ENCODE measurements at regions not wholly inside any gene's neighbourhood (a gene's known extent, or its start where the extent isn't known, plus 50 kb on each side); places are given as distances from the start of the nearest gene placed in this dataset.

GRCh38 chr2:49830846-49831245 is 676.5 kb upstream of the FSHR start:
- H2AFZ ChIP-seq (ENCODE audit: low read length) = no peak overlapping the region
- H4K20me1 ChIP-seq (ENCODE audit: insufficient read depth, low read length) = no peaks in the 10 kb centered on the region
- no peaks in the 10 kb centered on the region for H3K27me3 ChIP-seq (ENCODE audit: insufficient read depth, low read length)
- H3K27ac ChIP-seq (ENCODE audit: low read depth, low read length, poor library complexity, severe bottlenecking) = no peak overlapping the region
- H3F3A ChIP-seq (ENCODE audit: insufficient read depth, low read length) = no peaks in the 10 kb centered on the region
- H3K9me3 ChIP-seq (ENCODE audit: low read length) = no peaks in the 10 kb centered on the region
- no peaks in the 10 kb centered on the region for H3K79me2 ChIP-seq (ENCODE audit: insufficient read depth, low read length)
- H3K9me2 ChIP-seq (ENCODE audit: low read depth, low read length) = no peaks in the 10 kb centered on the region
- no peak overlapping the region for H3K4me3 ChIP-seq (ENCODE audit: low read depth, low read length, poor library complexity, severe bottlenecking)
- H3K4me1 ChIP-seq (ENCODE audit: insufficient read depth, low read length, severe bottlenecking) = no peaks in the 10 kb centered on the region
- no peak for TF ChIP-seq CTCF (IDR thresholded peaks at IDR 0.05; ENCODE audit: low read length)
- TF ChIP-seq EZH2 (IDR thresholded peaks at IDR 0.05; ENCODE audit: borderline replicate concordance, low read length) = no peak
- H3K4me2 ChIP-seq (ENCODE audit: low read length) = no peak overlapping the region
- H3K36me3 ChIP-seq (ENCODE audit: insufficient read depth, low read length) = no peaks in the 10 kb centered on the region
- H3K9ac ChIP-seq (ENCODE audit: low read length) = no peak overlapping the region

- H3K79me2 ChIP-seq (ENCODE audit: insufficient read depth, low read length) = no peaks in the 10 kb centered on the region
- no peaks in the 10 kb centered on the region for H3K36me3 ChIP-seq (ENCODE audit: insufficient read depth, low read length)
- H3K9ac ChIP-seq (ENCODE audit: low read length) = no peak overlapping the region
- no peak overlapping the region for H3K27ac ChIP-seq (ENCODE audit: low read depth, low read length, poor library complexity, severe bottlenecking)
- no peak overlapping the region for H3K4me3 ChIP-seq (ENCODE audit: low read depth, low read length, poor library complexity, severe bottlenecking)
- no peaks in the 10 kb centered on the region for H3K27me3 ChIP-seq (ENCODE audit: insufficient read depth, low read length)
- H3K9me2 ChIP-seq (ENCODE audit: low read depth, low read length) = no peaks in the 10 kb centered on the region
- H2AFZ ChIP-seq (ENCODE audit: low read length) = no peak overlapping the region
- no peaks in the 10 kb centered on the region for H3K4me1 ChIP-seq (ENCODE audit: insufficient read depth, low read length, severe bottlenecking)
- TF ChIP-seq EZH2 (IDR thresholded peaks at IDR 0.05; ENCODE audit: borderline replicate concordance, low read length) = no peak
- TF ChIP-seq CTCF (IDR thresholded peaks at IDR 0.05; ENCODE audit: low read length) = no peak
- no peaks in the 10 kb centered on the region for H4K20me1 ChIP-seq (ENCODE audit: insufficient read depth, low read length)
- no peak overlapping the region for H3K4me2 ChIP-seq (ENCODE audit: low read length)
- no peaks in the 10 kb centered on the region for H3F3A ChIP-seq (ENCODE audit: insufficient read depth, low read length)
- no peaks in the 10 kb centered on the region for H3K9me3 ChIP-seq (ENCODE audit: low read length)
Observed at GRCh38 chr2:49827366-49827765, 673.1 kb upstream of the FSHR start.

- no peaks in the 10 kb centered on the region for H3K27me3 ChIP-seq (ENCODE audit: insufficient read depth, low read length)
- H3K4me3 ChIP-seq (ENCODE audit: low read depth, low read length, poor library complexity, severe bottlenecking) = no peak overlapping the region
- no peak overlapping the region for H2AFZ ChIP-seq (ENCODE audit: low read length)
- no peaks in the 10 kb centered on the region for H3K9me2 ChIP-seq (ENCODE audit: low read depth, low read length)
- H4K20me1 ChIP-seq (ENCODE audit: insufficient read depth, low read length) = no peaks in the 10 kb centered on the region
- TF ChIP-seq CTCF (IDR thresholded peaks at IDR 0.05; ENCODE audit: low read length) (no peak), EZH2 (IDR thresholded peaks at IDR 0.05; ENCODE audit: borderline replicate concordance, low read length) (no peak)
- H3K4me2 ChIP-seq (ENCODE audit: low read length) = no peak overlapping the region
- H3K9me3 ChIP-seq (ENCODE audit: low read length) = no peaks in the 10 kb centered on the region
- H3K79me2 ChIP-seq (ENCODE audit: insufficient read depth, low read length) = no peaks in the 10 kb centered on the region
- no peaks in the 10 kb centered on the region for H3K4me1 ChIP-seq (ENCODE audit: insufficient read depth, low read length, severe bottlenecking)
- no peaks in the 10 kb centered on the region for H3F3A ChIP-seq (ENCODE audit: insufficient read depth, low read length)
- no peak overlapping the region for H3K27ac ChIP-seq (ENCODE audit: low read depth, low read length, poor library complexity, severe bottlenecking)
- H3K36me3 ChIP-seq (ENCODE audit: insufficient read depth, low read length) = no peaks in the 10 kb centered on the region
- no peak overlapping the region for H3K9ac ChIP-seq (ENCODE audit: low read length)
Observed at GRCh38 chr2:49813208-49813607, 658.9 kb upstream of the FSHR start.

Measured in OCI-LY1 (cell line).